Activated CD8-positive, alpha-beta memory T cell treated with anti-CD3 and anti-CD28 coated beads, Interleukin-2, amount 10 ng/mL, durations not matched to agents 7 days and 5 days (primary cell): ENCODE measurements at regions not wholly inside any gene's neighbourhood (a gene's known extent, or its start where the extent isn't known, plus 50 kb on each side); places are given as distances from the start of the nearest gene placed in this dataset.

Experiments
- ATAC-seq: fragments of 150-1000 bp; cut with Tn5 transposase; one replicate; pipeline ENCODE4 v1.10.0; 2021; ENCODE audit warnings: moderate library complexity
- CTCF ChIA-PET: fragments of 350-600 bp; sonication (Branson Sonifier 250); formaldehyde crosslinking; loops from one replicate; lab custom pipeline; 2021; ENCODE audit warnings: antibody characterized with exemption; lab: Charles Lee
- DNase-seq: peaks from one replicate; pipeline ENCODE4 v3.0.0-alpha.2; 2020
- H3K27ac Mint-ChIP-seq: one replicate; pipeline ENCODE4 v1.8.0; 2021; ENCODE audit warnings: mild to moderate bottlenecking, mixed read lengths
- H3K27me3 Mint-ChIP-seq: one replicate; pipeline ENCODE4 v1.8.0; 2021; ENCODE audit warnings: mixed read lengths
- H3K36me3 Mint-ChIP-seq: one replicate; pipeline ENCODE4 v1.8.0; 2021; ENCODE audit warnings: mild to moderate bottlenecking, mixed read lengths
- H3K4me1 Mint-ChIP-seq: one replicate; pipeline ENCODE4 v1.8.0; 2021; ENCODE audit warnings: mixed read lengths
- H3K4me3 Mint-ChIP-seq: one replicate; pipeline ENCODE4 v1.8.0; 2021; ENCODE audit warnings: mild to moderate bottlenecking, moderate library complexity, mixed read lengths
- H3K9me3 Mint-ChIP-seq: one replicate; pipeline ENCODE4 v1.8.0; 2022; ENCODE audit warnings: low read depth, mixed read lengths

GRCh38 chr4:123826896-123827295 lies 430.3 kb downstream of the SPRY1 start:
- ATAC-seq: no peak
- CTCF ChIA-PET: no interaction called here
- no peaks in the 10 kb centered on the region for H3K36me3 Mint-ChIP-seq

GRCh38 chr4:123827511-123827910 lies 430.9 kb downstream of the SPRY1 start:
- DNase-seq (no peak), ATAC-seq (no peak)
- H3K27ac Mint-ChIP-seq: no peak overlapping the region
- no peaks in the 10 kb centered on the region for H3K9me3 Mint-ChIP-seq
- CTCF ChIA-PET: no interaction called here
- no peak overlapping the region for H3K4me3 Mint-ChIP-seq
- peaks cover 18% of the 10 kb centered on the region for H3K27me3 Mint-ChIP-seq
- H3K36me3 Mint-ChIP-seq: no peaks in the 10 kb centered on the region
- H3K4me1 Mint-ChIP-seq: no peaks in the 10 kb centered on the region

More at GRCh38 chr4:123826896-123827295, 430.3 kb downstream of the SPRY1 start:
- no peaks in the 10 kb centered on the region for H3K9me3 Mint-ChIP-seq
- peaks cover 18% of the 10 kb centered on the region for H3K27me3 Mint-ChIP-seq
- DNase-seq: no peak
- H3K4me3 Mint-ChIP-seq: no peak overlapping the region
- H3K4me1 Mint-ChIP-seq: no peaks in the 10 kb centered on the region
- no peak overlapping the region for H3K27ac Mint-ChIP-seq

GRCh38 chr4:123830930-123831329 lies 434.3 kb downstream of the SPRY1 start:
- no peak overlapping the region for H3K27ac Mint-ChIP-seq
- no peak overlapping the region for H3K4me3 Mint-ChIP-seq
- no peak for ATAC-seq
- no peak for DNase-seq
- no peaks in the 10 kb centered on the region for H3K36me3 Mint-ChIP-seq
- no peaks in the 10 kb centered on the region for H3K9me3 Mint-ChIP-seq
- no peaks in the 10 kb centered on the region for H3K4me1 Mint-ChIP-seq
- CTCF ChIA-PET: no interaction called here
- H3K27me3 Mint-ChIP-seq: peaks cover 5% of the 10 kb centered on the region

- no peak overlapping the region for H3K4me3 Mint-ChIP-seq
- no peaks in the 10 kb centered on the region for H3K36me3 Mint-ChIP-seq
- peaks cover 6% of the 10 kb centered on the region for H3K27me3 Mint-ChIP-seq
- no peak overlapping the region for H3K27ac Mint-ChIP-seq
- no peak for ATAC-seq
- H3K9me3 Mint-ChIP-seq: no peaks in the 10 kb centered on the region
- no peaks in the 10 kb centered on the region for H3K4me1 Mint-ChIP-seq
- DNase-seq: no peak
- CTCF ChIA-PET: no interaction called here
Measured at GRCh38 chr4:123832173-123833026, 435.8 kb downstream of the SPRY1 start.

- CTCF ChIA-PET: interaction anchor here (0.6 kb wide), 1 partner anchor 37 kb away, joined by 3 read pairs; no protein-coding TSS in a partner anchor
- Mint-ChIP-seq H3K9me3 (no peaks in the 10 kb centered on the region), H3K27ac (no peak overlapping the region), H3K36me3 (no peaks in the 10 kb centered on the region), H3K27me3 (peaks cover 4% of the 10 kb centered on the region), H3K4me1 (no peaks in the 10 kb centered on the region), H3K4me3 (no peak overlapping the region)
- DNase-seq (no peak), ATAC-seq (no peak)
Measured at GRCh38 chr4:123833171-123833643, 436.6 kb downstream of the SPRY1 start.

GRCh38 chr4:123835831-123836590 lies 439.4 kb downstream of the SPRY1 start:
- ATAC-seq (no peak), DNase-seq (no peak)
- Mint-ChIP-seq H3K27ac (no peak overlapping the region), H3K9me3 (no peaks in the 10 kb centered on the region), H3K27me3 (peaks cover 8% of the 10 kb centered on the region), H3K4me3 (no peak overlapping the region), H3K4me1 (no peaks in the 10 kb centered on the region), H3K36me3 (no peaks in the 10 kb centered on the region)
- CTCF ChIA-PET: no interaction called here

GRCh38 chr4:123836851-123837595 lies 440.4 kb downstream of the SPRY1 start:
- Mint-ChIP-seq H3K27ac (no peak overlapping the region), H3K27me3 (peaks cover 8% of the 10 kb centered on the region), H3K4me3 (no peak overlapping the region), H3K36me3 (no peaks in the 10 kb centered on the region), H3K4me1 (no peaks in the 10 kb centered on the region), H3K9me3 (no peaks in the 10 kb centered on the region)
- CTCF ChIA-PET: no interaction called here
- DNase-seq (no peak), ATAC-seq (no peak)

GRCh38 chr4:123838474-123838873 lies 441.9 kb downstream of the SPRY1 start:
- Mint-ChIP-seq H3K4me3 (no peak overlapping the region), H3K27ac (no peak overlapping the region), H3K36me3 (no peaks in the 10 kb centered on the region), H3K4me1 (no peaks in the 10 kb centered on the region), H3K9me3 (no peaks in the 10 kb centered on the region), H3K27me3 (peaks cover 8% of the 10 kb centered on the region)
- ATAC-seq (no peak), DNase-seq (no peak)
- CTCF ChIA-PET: no interaction called here

GRCh38 chr4:123840197-123840596 lies 443.6 kb downstream of the SPRY1 start:
- no peak overlapping the region for H3K4me3 Mint-ChIP-seq
- ATAC-seq: no peak
- H3K4me1 Mint-ChIP-seq: no peaks in the 10 kb centered on the region
- H3K9me3 Mint-ChIP-seq: no peaks in the 10 kb centered on the region
- H3K27me3 Mint-ChIP-seq: peaks cover 15% of the 10 kb centered on the region
- DNase-seq: no peak
- no peaks in the 10 kb centered on the region for H3K36me3 Mint-ChIP-seq
- CTCF ChIA-PET: no interaction called here
- no peak overlapping the region for H3K27ac Mint-ChIP-seq

- H3K27me3 Mint-ChIP-seq: peaks cover 15% of the 10 kb centered on the region
- no peak for DNase-seq
- CTCF ChIA-PET: no interaction called here
- H3K36me3 Mint-ChIP-seq: no peaks in the 10 kb centered on the region
- no peak for ATAC-seq
- H3K4me1 Mint-ChIP-seq: no peaks in the 10 kb centered on the region
- no peaks in the 10 kb centered on the region for H3K9me3 Mint-ChIP-seq
- H3K27ac Mint-ChIP-seq: no peak overlapping the region
- H3K4me3 Mint-ChIP-seq: no peak overlapping the region
Measured at GRCh38 chr4:123841447-123842121, 445.0 kb downstream of the SPRY1 start.

GRCh38 chr4:123843137-123843536 lies 446.5 kb downstream of the SPRY1 start:
- DNase-seq (no peak), ATAC-seq (no peak)
- Mint-ChIP-seq H3K27me3 (peaks cover 11% of the 10 kb centered on the region), H3K36me3 (no peaks in the 10 kb centered on the region), H3K9me3 (no peaks in the 10 kb centered on the region), H3K27ac (no peak overlapping the region), H3K4me3 (no peak overlapping the region), H3K4me1 (no peaks in the 10 kb centered on the region)
- CTCF ChIA-PET: no interaction called here

GRCh38 chr4:123844374-123844773 lies 447.8 kb downstream of the SPRY1 start:
- DNase-seq (no peak), ATAC-seq (no peak)
- no peaks in the 10 kb centered on the region for H3K4me1 Mint-ChIP-seq
- H3K9me3 Mint-ChIP-seq: no peaks in the 10 kb centered on the region
- H3K4me3 Mint-ChIP-seq: no peak overlapping the region
- no peak overlapping the region for H3K27ac Mint-ChIP-seq
- no peaks in the 10 kb centered on the region for H3K36me3 Mint-ChIP-seq
- CTCF ChIA-PET: no interaction called here
- H3K27me3 Mint-ChIP-seq: peaks cover 11% of the 10 kb centered on the region

GRCh38 chr4:123846092-123846491 lies 449.5 kb downstream of the SPRY1 start:
- ATAC-seq (no peak), DNase-seq (no peak)
- H3K36me3 Mint-ChIP-seq: no peaks in the 10 kb centered on the region
- no peak overlapping the region for H3K4me3 Mint-ChIP-seq
- CTCF ChIA-PET: no interaction called here
- H3K27me3 Mint-ChIP-seq: peaks cover 7% of the 10 kb centered on the region
- no peak overlapping the region for H3K27ac Mint-ChIP-seq
- no peaks in the 10 kb centered on the region for H3K4me1 Mint-ChIP-seq
- H3K9me3 Mint-ChIP-seq: no peaks in the 10 kb centered on the region
